ENCODE measurements at regions not wholly inside any gene's neighbourhood (a gene's known extent, or its start where the extent isn't known, plus 50 kb on each side); places are given as distances from the start of the nearest gene placed in this dataset.

DNA sequence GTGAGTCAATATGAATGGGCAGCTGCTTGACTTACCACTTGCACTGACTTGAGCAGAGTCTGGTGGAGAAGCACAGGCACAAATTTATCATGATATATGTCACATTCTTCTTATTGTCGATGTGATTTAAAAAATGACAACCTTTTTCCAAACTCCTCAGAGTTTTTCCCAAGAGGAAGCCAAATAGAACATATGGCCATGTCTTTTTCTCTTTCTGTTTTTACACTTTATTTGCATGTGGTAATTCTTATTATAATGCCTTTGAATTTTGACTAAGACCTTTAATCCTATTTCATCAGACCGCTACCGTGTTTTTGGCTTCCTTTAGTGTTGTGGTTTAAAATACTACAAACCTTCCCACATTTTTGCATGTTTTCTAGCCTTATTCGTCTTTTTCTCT is 666.2 kb downstream of the PDCD6IP start:
- TF ChIP-seq SUZ12 (IDR thresholded peaks at IDR 0.05; ENCODE audit: unreplicated experiment): no peak
- TF ChIP-seq, protein P1, sequence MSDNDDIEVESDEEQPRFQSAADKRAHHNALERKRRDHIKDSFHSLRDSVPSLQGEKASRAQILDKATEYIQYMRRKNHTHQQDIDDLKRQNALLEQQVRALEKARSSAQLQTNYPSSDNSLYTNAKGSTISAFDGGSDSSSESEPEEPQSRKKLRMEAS (IDR thresholded peaks at IDR 0.05; ENCODE audit: low read depth, low read length): no peak
- TF ChIP-seq FOS (IDR thresholded peaks at IDR 0.05; ENCODE audit: borderline replicate concordance, extremely low read depth, insufficient read length): no peak
- no peak for TF ChIP-seq CTCF (IDR thresholded peaks at IDR 0.05 in 2 of 3, conservative IDR thresholded peaks at IDR 0.05 in 1 of 3; ENCODE audit: control insufficient read depth in 2 of 3, extremely low read depth in 1 of 3, insufficient read depth in 1 of 3, low read depth in 3 of 3, low read length in 3 of 3)
- no peak for TF ChIP-seq SMC3 (IDR thresholded peaks at IDR 0.05; ENCODE audit: borderline replicate concordance, low read length)
- no peak for TF ChIP-seq ETV6 (conservative IDR thresholded peaks at IDR 0.05 in 1 of 2, IDR thresholded peaks at IDR 0.05 in 1 of 2; ENCODE audit: borderline replicate concordance in 1 of 2, low read depth in 1 of 2)
- TF ChIP-seq RAD21 (IDR thresholded peaks at IDR 0.05; ENCODE audit: insufficient read depth, low read depth, low read length): no peak
- TF ChIP-seq USF2 (IDR thresholded peaks at IDR 0.05; ENCODE audit: borderline replicate concordance, low read depth, low read length): no peak
